HG03565 (cell line): ENCODE measurements at regions not wholly inside any gene's neighbourhood (a gene's known extent, or its start where the extent isn't known, plus 50 kb on each side); places are given as distances from the start of the nearest gene placed in this dataset.

Experiments used
- ATAC-seq: cut with Tn5 transposase; IDR thresholded peaks from one replicate; pipeline ENCODE4 v1.9.1; 2021; ENCODE audit warnings: mild to moderate bottlenecking, moderate library complexity; ENCODE audit not compliant: unreplicated experiment

DNA sequence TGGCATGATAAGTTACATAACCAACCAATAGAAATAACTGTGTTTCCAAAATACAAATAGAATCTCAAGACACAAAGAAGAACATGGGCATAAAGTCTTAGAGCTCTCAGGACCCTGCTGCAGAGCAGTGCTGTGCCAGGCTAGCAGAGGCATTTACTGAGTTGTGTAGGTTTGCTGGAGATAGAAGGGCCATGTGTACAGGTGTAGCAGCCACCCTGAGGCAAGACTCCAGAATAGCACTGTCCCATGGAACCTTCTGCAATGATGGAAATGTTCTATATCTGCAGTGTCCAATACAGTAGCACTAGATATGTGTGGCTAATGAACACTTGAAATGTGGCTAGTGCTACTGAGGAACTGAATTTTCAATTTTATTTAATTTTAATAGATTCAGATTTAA, 267.0 kb upstream of the UMPS start:
- ATAC-seq: no peak

DNA sequence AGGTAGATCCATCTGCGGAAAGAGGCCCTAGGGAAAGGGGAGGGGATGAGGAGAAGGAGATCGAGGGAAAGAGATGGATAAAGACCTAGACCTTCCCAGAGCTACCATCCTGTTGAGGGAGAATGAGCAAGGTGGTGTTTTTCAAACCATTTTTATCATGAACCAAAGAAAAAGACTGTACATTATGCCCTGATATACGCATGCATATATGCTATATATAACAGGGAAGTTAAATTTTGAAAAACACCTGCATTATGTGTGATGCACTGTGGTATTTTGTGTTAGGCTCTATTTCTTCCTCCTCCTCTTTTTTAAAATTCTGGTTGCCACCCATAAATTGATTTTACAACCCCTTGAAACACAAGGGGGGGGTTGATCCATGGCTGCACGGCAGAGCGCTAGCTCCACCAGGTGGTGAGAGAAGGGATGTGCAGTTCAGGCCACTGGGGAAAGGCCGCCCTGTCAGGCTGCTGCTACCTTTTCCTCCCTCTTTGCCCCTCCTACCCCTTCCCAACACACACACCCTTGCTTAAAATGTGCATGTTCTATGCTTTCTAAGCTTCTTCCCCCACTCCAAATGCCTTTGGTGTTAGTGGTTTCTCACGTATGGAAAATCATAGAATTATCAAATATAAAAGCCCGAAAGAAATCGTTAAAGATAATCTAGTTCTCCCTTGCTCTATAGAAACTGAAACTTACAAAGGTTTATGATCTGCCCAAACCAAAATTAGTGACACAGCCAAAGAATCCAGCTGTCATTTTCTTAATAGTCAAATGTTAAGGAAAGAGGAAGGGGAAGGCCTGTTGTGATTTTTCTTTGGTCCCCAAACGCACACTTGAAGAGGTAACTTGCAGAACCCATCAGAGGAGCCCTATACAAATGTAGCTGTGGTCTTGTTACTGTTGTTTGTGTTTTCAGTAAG, 262.0 kb upstream of the UMPS start:
- no peak for ATAC-seq

DNA sequence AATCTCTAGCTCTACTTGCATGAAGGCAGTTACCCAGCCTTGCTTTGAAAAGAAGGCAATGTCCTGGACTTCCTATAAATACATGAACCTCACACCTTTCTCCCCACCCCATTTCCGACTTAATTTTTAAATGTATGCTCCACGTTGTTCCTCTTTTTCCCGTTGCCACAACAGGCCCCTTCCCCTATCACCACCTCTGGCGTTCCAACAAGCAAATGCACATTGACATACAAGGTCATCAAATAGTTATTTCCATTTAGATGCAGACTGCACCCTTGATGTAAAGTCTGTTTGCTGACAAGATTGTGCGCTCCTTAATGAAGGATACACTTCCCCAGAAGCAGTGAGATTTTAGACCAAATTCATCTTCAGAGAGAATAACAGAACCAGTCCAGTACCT, 260.7 kb upstream of the UMPS start:
- ATAC-seq: no peak

DNA sequence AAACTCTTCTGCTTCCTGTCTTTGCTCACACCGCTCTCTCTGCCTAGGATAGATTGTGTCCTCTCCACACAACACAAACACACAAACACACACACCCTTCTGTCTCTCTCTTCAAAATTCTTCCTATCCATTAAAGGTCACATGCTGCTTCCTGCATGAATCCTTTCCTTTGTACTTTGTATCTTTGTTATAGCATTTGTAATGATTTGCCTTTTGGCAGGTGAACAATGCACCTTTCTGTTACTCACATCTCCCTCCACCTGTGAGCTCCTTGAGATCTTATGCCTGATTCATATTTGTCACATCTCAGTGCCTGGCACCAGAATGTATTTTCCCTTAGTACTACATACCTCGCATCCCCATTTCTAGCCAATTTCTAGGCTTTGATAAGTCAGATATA, 251.4 kb upstream of the UMPS start:
- no peak for ATAC-seq

DNA sequence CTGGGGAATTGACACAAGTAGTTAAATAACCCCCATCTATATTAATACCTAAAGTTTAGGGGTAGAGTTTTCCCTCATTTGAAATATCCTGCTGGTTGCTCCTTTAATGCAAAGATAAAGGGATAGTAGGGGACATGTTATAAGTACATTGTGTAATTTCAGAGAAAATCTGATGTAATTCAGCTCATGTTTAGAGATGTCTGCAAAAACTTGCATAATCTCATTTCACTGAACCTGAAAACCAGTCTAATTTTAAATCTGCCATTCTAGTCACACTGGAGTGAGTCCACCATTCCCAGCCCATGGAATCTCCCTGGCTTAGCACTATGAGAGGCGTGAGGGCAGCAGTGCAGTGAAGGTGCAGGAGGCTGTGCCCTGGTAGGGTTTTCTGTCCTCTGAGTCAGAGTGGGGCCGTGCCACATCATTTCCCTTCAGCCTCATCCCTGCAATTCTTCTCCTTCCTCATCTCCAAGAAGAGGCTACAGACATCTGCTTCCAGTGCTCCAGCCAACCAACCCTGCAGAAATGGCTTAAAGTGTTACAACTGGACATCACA, 246.3 kb upstream of the UMPS start:
- no peak for ATAC-seq

DNA sequence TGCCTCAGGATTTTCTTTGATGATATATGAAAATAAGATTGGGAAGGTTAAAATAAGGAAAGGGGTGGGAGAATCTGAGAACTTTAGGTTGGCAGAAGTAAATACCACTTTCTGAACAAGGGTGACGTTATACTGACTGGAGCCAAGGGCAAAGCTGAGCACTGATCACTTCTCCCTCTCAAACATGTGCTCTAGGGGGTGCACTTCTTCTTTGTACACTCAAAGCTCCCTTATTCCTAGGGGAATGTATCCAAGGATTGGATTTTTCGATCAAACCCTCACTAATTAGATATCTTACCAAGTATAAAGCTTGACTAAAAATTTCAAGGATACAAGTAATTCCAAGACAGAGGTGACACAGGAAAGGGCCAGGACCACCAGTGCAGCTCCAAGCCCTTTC, 243.9 kb upstream of the UMPS start:
- ATAC-seq: no peak

DNA sequence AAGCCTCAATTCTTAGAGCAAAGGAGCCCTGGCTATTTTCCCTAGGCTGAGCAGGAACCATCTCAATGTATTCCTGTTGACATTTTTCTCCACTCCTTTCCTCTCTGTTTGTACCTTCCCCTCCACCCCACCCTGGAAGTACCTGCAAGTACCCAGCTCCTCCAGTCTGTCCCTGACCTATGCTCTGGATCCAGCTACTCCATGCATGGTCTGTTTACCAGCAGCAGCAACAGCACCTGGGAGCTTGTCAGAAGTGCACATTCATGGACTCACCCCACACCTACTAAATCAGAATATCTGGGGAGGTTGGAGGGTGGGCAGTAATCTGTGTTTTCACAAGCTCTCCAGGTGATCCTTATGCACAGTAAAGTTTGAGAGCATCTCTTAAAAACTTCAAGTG, 240.7 kb upstream of the UMPS start:
- ATAC-seq: no peak

DNA sequence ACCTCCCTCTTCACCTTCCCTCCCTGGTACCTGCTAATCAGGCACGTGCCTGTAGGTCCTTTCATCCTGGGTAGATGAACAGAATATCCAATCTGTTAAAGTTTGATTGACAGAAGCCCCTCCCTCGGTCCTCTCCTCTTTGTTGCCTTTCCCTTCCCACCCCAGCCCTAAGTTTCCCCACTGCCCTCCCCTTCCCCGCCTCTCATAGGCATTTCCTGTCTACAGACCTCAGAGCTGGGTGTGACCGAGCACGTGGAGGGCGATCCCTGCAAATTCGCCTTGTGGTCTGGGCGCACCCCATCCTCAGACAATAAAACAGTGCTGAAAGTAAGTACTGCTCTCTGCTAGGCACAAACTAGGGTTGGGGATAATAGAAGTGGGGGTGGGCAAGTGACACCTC, 239.2 kb upstream of the UMPS start:
- ATAC-seq: no peak

DNA sequence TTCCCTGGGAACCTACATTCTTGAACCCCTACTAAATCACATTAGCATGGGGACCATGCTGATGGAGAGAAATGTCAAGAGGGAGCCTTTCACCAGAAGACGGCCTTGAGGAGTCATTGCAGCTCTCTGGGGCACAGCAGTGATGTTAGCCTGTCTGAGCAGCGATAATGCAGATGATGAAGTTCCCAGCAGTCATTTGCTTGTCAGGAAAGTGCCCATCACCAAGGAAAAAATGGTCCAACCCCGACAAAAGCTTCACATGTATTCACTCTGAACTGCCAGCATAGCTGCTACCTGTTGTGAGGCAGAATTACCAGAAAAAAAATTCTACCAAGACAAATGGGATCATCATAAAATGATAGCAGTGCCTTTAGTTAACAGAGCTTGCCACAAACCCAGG, 238.4 kb upstream of the UMPS start:
- no peak for ATAC-seq

DNA sequence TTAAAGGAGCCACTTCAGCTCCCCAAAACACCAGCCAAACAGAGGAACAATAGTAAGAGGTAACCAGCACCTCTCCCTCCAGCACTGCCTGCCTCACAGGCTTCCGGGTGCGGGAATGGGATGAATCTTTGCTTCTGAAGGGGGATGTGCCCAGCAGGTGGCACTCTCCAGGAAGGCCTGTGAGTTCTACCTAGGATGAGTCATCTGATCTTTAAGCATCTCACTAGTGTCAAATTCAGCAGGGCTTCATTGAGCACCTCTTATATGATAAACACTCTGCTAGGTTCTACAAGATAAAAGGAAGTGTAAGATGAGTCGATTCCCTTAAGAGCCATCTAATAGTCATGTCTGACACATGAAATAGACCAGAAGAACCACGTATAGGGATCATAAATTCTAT, 237.4 kb upstream of the UMPS start:
- no peak for ATAC-seq

DNA sequence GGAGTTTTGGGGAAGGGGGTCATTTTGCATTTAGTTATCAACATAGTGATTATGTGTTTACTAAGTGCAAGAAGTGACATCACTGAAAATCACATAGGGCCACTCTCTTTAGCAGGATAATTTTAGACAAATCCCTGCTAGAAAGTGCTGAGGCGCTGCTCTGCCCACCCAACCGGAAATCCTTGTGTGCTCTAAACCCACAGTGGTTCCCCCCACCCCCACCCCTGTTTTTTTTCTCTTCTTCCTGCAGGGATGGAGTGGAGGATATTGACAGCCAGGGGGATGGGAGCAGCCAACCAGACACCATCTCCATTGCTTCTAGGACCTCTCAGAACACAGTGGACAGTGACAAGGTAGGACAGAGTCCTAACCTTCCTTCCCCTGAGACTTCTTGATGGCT, 234.2 kb upstream of the UMPS start:
- ATAC-seq: no peak

DNA sequence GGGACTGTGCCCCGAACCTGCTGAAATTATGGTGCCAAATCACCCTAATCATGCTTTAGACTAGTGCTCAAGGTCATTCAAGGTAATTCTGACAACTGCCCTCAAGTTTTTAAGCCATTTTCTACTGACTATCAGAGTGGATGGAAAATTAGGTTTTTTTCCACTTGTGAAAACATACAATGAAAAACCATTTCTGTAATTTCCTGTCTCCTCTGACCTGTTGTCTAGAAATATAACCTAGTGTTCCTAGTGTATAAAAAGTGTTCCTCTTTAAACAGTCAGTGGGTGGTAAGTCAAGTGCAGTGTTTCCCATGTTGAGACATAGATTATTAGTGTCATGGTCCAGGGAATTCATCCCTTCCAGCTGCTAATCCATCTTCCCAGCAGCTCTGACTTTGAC, 232.8 kb upstream of the UMPS start:
- ATAC-seq: no peak

DNA sequence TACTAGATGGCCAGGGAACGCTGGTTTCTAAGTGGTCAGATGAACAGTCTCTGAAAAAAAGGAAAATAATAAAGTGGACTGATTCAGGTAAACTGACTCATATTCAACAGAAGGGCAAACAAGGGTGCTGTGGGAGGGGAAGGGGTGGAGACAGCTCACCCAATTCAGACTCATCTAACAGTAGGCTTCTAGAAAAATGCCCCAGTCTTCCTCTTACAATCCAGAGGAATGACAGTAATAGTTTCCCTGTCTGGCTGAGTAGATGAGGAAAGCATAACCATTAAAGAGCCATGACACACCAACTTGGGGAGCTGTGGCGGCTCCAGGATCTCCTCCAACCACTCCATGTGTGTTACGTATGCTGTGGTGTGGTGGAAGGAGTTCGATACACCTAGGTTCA, 231.4 kb upstream of the UMPS start:
- no peak for ATAC-seq

DNA sequence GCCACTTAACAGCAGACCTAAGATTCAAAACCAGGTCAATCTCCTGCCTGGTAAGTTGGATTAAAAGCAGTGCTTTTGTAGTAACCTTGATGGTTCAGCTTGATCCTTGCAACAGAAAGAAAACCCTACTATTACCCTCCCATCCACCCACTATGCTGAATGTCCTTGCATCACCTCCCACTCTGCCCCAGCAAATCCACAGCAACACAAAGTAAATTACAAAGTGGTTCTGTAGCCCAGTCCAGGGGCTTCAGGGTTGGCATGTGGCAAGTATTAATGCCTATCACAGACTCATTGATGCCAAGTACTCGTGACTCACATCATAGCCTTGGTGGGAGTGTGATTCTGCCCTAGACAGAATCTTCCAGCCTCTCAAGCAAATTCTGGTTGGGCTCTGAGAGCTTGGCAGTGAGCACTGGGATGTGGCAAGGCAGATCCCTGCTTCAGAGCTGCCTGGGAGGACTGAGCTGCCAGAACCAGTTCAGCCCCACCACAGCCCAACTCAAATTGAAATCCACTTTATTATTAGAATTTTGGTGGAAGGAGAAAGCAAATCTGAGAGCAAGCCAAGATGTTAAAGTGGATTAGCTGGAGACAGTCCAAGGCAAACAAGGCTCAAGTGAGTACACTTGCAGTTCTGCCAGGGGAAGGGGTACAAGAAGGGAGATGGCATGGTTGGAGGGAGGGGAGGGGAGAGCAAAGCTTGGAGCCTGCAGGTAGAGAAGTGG, 225.8 kb upstream of the UMPS start:
- no peak for ATAC-seq

DNA sequence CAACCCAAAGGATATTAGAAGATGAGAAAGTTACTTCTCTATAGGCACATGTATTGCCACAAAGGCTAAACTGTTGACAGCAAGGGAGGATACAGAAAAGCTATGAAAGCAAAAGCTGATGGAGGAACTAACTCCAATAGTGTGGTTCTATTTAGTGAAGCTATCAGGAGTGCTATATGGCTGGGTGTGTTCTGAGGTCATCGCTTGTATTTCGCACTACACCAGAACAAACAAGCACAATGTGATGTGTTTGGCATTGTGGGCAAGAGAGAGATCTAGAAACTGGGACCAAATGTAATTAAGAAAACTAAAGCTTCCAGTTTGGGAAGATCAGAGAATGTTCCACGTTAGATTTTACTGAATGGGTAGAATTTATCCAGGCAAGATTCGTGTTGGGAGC, 220.4 kb upstream of the UMPS start:
- no peak for ATAC-seq

DNA sequence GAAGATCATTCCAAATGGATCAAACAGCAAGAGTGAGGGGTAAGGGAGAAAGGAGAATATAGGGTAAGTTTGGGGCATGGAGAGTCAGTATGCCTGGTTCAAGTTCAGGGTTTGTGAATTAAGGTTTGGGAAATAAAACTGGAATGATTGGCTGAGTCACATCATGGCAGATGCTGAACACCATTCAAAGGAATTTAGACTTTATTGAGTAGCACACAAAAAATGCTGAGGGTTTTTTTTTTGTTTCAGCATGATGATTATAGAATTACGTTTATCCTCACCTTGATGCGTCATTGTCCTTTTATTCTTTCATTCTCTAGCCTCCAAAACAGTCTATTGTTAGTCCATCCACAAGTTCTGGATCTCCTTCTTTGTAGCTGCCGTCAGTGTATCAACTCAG, 220.0 kb upstream of the UMPS start:
- no peak for ATAC-seq

DNA sequence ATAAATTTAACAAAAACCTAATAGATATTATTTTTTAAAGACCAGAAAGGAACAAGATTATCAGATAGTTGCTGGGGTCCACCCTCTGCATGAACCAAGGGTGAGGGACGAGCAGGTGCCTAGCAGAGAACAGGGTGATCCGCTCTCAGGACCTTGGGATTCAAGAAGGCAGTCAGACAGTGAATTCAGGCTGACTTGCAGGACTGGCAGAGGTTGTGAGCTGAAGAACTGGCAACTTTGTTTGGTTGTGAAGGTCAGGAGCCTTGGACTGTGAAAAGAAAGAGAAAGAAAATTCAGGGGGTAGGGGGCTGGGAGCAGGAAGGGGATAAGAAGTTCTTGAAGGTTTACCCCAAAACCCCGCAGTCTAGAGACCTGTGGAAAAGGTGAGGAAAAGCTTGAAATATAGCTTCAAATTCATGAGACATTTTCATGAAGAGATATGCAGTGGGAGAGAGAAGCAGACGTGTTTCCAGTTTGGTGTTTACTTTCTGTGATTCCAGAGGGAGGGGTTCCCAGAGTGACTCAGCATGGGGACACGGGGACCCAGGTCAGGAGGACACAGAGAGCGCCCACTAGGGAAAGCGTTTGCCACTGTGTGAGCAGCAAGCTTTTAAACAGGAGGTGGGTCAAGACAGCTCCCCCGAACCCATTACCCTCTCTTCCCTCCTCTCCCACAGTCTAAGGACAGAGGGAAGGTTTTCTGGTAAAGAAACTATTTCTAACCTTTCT, 217.2 kb upstream of the UMPS start:
- no peak for ATAC-seq

DNA sequence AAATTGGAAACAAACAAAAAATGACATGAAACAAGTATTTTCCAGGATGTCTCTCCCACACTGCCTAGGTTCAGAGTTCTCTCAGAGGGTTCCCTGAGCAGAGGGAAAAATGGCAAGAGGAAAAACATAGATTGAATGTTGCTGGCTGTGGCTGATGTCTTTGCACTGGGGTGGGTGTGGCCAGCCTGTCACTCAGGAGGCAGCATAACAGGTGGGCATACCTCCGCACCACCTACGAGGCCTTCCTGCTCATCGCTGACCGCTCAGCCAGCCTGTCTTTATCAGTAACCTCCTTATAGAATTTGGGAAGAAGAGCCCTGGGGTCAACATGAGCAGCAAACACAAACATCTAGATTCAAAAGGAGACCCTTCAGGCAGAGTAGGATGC, 216.6 kb upstream of the UMPS start:
- ATAC-seq: no peak

DNA sequence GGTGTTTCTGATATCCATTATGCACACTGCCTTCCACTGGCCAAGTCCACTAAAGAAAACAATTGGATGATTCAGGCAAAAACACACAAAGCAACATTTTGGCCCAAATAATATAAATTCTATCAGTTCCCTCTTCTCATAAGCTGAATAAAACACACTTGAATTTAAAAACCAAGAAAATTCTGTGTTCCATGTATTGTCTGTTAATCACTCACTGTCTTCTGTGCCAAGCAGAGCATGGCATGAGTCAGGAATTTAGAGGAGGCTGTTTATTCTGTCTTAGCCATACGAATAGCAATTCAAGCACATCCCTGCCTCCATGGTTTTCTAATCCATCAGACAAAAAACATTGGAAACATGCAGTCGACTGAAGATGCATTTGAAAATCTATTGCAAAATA, 215.6 kb upstream of the UMPS start:
- ATAC-seq: no peak

DNA sequence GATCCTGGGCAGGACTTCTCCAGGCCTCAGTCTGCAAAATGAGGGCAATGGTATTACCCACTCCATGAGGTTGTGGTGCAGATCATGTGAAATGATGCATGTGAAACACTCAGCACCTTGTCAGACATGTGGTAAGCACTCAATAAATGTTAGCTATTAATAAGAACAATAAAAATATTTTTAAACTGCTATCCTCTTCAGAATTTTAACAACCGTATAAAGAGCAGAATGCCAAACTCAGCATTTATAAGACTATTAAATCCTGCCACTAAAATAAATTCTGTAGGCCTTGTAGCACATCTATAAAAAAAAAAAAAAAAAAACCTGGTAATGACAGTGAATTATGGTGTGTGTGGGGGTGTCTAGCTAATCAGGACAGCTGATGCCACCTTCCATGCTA, 213.9 kb upstream of the UMPS start:
- ATAC-seq: no peak

DNA sequence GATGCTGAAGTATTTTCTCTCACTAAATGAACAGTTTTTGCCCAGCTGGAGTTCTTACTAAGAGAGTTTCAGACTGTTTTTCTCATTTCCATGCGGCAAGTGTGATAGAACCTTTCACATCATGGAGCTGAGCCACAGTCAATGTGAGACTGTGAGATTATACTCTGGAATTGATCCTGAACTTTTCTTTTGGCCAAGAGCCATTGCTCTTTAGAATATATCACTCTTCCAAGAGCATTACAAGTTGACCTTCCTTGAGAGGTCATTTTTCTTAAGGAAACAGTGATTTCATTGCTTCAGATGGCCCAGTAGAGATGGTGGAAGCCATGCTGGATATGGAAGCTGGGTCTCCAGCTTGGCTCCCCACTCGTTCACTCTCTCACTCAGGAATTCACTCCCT, 212.9 kb upstream of the UMPS start:
- ATAC-seq: no peak

DNA sequence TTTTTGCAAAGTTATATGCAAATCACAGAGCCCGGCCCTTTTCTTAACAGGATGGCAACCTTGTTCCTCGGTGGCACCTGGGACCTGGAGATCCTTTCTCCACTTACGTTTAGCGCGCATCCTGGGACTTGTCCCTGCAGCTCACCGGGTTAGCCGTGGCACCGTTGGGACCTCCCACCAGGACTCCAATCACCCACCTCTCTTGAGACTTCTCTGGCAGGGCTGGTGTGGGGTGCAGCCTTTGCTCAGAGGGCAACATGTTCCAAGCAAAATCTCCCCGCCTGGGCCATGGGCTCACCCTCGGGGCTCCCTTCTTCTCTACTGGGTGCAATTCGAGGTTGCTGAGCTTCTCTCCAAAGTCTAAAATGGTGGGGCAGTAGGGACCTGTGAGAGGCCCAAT, 211.9 kb upstream of the UMPS start:
- no peak for ATAC-seq
